Psoas muscle (tissue), 7 donors: ENCODE measurements at regions not wholly inside any gene's neighbourhood (a gene's known extent, or its start where the extent isn't known, plus 50 kb on each side); places are given as distances from the start of the nearest gene placed in this dataset.
"Not testable (repeated sequence)": the region's sequence is repeated elsewhere in the genome, so short reads cannot be mapped to it uniquely, and the experiment has no call there.

ENCODE experiments used
- ATAC-seq, 4 donors: fragments of 200-7000 bp; cut with Tn5 transposase; one replicate each; pipeline ENCODE4 v1.9.1; 2020; ENCODE audit warnings: moderate library complexity in 3 of 4, mild to moderate bottlenecking in 2 of 4
- DNase-seq, 2 donors: peaks; one replicate each; pipeline ENCODE4 v3.0.0-alpha.2; 2020
- H3K27ac ChIP-seq: fragments of 200-600 bp; one replicate; pipeline ENCODE4 v1.8.0; 2022
- H3K27me3 ChIP-seq, 3 donors: fragments of 200-600 bp in 1 of 3; one replicate each; pipeline versions ENCODE4 v1.6.1 to v1.8.0; 2013 to 2022; ENCODE audit warnings: low read length in 2 of 3, mild to moderate bottlenecking in 2 of 3, moderate library complexity in 1 of 3; ENCODE audit not compliant: insufficient read depth in 3 of 3
- H3K36me3 ChIP-seq, 2 donors: fragments of 200-600 bp in 1 of 2; one replicate each; pipeline versions ENCODE4 v1.6.1 to v1.8.0; 2013 to 2022; ENCODE audit warnings: low read depth in 1 of 2, mild to moderate bottlenecking in 1 of 2, moderate library complexity in 1 of 2; ENCODE audit not compliant: insufficient read depth in 1 of 2
- H3K4me1 ChIP-seq: fragments of 200-600 bp; one replicate; pipeline ENCODE4 v1.8.0; 2022
- H3K4me3 ChIP-seq: fragments of 200-600 bp; one replicate; pipeline ENCODE4 v1.8.0; 2022; ENCODE audit warnings: mild to moderate bottlenecking
- H3K9me3 ChIP-seq: fragments of 200-600 bp; one replicate; pipeline ENCODE4 v1.8.0; 2022
- CTCF ChIP-seq: fragments of 200-600 bp; IDR thresholded peaks from one replicate; pipeline ENCODE4 v1.8.0; 2022; ENCODE audit warnings: antibody characterized with exemption
- WGBS, 3 donors: extraction: QIAGEN DNeasy Blood & Tissue Kit; methylation state at CpG; one replicate each; pipeline versions ENCODE4 v1.1.6 to v1.1.7; 2013; 5-methylcytosine and 5-hydroxymethylcytosine counted together
- intact Hi-C, 2 donors: fragments of 100-400 bp; cut with DNase I; formaldehyde crosslinking; loops; one replicate each; pipeline versions ENCODE4 v1.11.0 to v1.14.2; 2022
- donor health status: healthy with polysubstance abuse.
- donor health status: DM: no; HTN: no; CAD: no; lungs with moderate emphysema.
- donor health status: Bipolar disorder and iron deficiency.
- donor health status: healthy.
- donor health status: DM: yes; HTN: yes; CAD: no.
- donor health status: DM: no; HTN: no; CAD: no.
- donor health status: DM: yes; HTN: yes; CAD: no.

- no peak for ATAC-seq
- H3K4me1 ChIP-seq, result no peaks in the 10 kb centered on the region
- H3K4me3 ChIP-seq, result no peak overlapping the region
- intact Hi-C loops, result no loop called here
- peaks cover 0 to 24% (median 3%) of the 10 kb centered on the region in 3 donors for H3K27me3 ChIP-seq
- DNase-seq, result no peak
- no peaks in the 10 kb centered on the region for H3K9me3 ChIP-seq
- no peak for TF ChIP-seq CTCF
- H3K27ac ChIP-seq, result no peak overlapping the region
- 27 to 40% (median 31%) methylated on average over 11 of the region's 11 CpGs for WGBS, 3 donors
- no peaks in the 10 kb centered on the region for H3K36me3 ChIP-seq
These were observed 128.2 kb downstream of the ZNF280B start for GRCh38 chr22:22380098-22381030.

GRCh38 chr22:22381292-22381691 is 127.2 kb downstream of the ZNF280B start:
- peaks cover 0 to 18% (median 3%) of the 10 kb centered on the region in 3 donors for H3K27me3 ChIP-seq
- H3K27ac ChIP-seq, intact Hi-C loops, H3K4me3 ChIP-seq, ATAC-seq, H3K36me3 ChIP-seq, H3K4me1 ChIP-seq, H3K9me3 ChIP-seq, DNase-seq: not testable (repeated sequence)
- 71 to 88% (median 77%) methylated on average over 2 of the region's 2 CpGs for WGBS, 3 donors

GRCh38 chr22:22384267-22384666 is 124.3 kb downstream of the ZNF280B start:
- intact Hi-C loops, result no loop called here
- 46 to 61% (median 50%) methylated on average over 3 of the region's 3 CpGs for WGBS, 3 donors
- peaks cover 0 to 18% (median 0%) of the 10 kb centered on the region in 3 donors for H3K27me3 ChIP-seq

GRCh38 chr22:22384668-22385244 is 123.8 kb downstream of the ZNF280B start:
- Histone ChIP-seq H3K4me1 (no peaks in the 10 kb centered on the region), H3K36me3 (no peaks in the 10 kb centered on the region), H3K4me3 (no peak overlapping the region), H3K27ac (no peak overlapping the region), H3K27me3 (peaks cover 0 to 18% (median 0%) of the 10 kb centered on the region in 3 donors), H3K9me3 (no peaks in the 10 kb centered on the region)
- intact Hi-C loops, result no loop called here
- DNase-seq (no peak), ATAC-seq (no peak)
- no peak for TF ChIP-seq CTCF
- 81 to 85% (median 84%) methylated on average over 2 of the region's 2 CpGs for WGBS, 3 donors

More at GRCh38 chr22:22384267-22384666, 124.3 kb downstream of the ZNF280B start:
- TF ChIP-seq CTCF, result no peak
- H3K9me3 ChIP-seq, result no peaks in the 10 kb centered on the region
- no peak overlapping the region for H3K27ac ChIP-seq
- no peak overlapping the region for H3K4me3 ChIP-seq
- no peaks in the 10 kb centered on the region for H3K4me1 ChIP-seq
- H3K36me3 ChIP-seq, result no peaks in the 10 kb centered on the region
- no peak for ATAC-seq
- no peak for DNase-seq
